ENCODE measurements at regions not wholly inside any gene's neighbourhood (a gene's known extent, or its start where the extent isn't known, plus 50 kb on each side); places are given as distances from the start of the nearest gene placed in this dataset.

GRCh38 chr4:124227981-124228380, 484.6 kb downstream of the ANKRD50 start:
- TF ChIP-seq CTCF (IDR thresholded peaks at IDR 0.05; ENCODE audit: low read depth, low read length) = no peak
- no peak overlapping the region for H3K4me3 ChIP-seq (ENCODE audit: low read depth, low read length)

GRCh38 chr4:124230268-124230667, 482.3 kb downstream of the ANKRD50 start:
- no peak for TF ChIP-seq CTCF (IDR thresholded peaks at IDR 0.05; ENCODE audit: low read depth, low read length)
- H3K4me3 ChIP-seq (ENCODE audit: low read depth, low read length) = no peak overlapping the region

- no peak for TF ChIP-seq CTCF (IDR thresholded peaks at IDR 0.05; ENCODE audit: low read depth, low read length)
- H3K4me3 ChIP-seq (ENCODE audit: low read depth, low read length) = no peak overlapping the region
Observed at GRCh38 chr4:124234771-124235170, 477.8 kb downstream of the ANKRD50 start.

GRCh38 chr4:124243671-124244366, 468.7 kb downstream of the ANKRD50 start:
- no peak overlapping the region for H3K4me3 ChIP-seq (ENCODE audit: low read depth, low read length)
- TF ChIP-seq CTCF (IDR thresholded peaks at IDR 0.05; ENCODE audit: low read depth, low read length) = no peak

- no peak for TF ChIP-seq CTCF (IDR thresholded peaks at IDR 0.05; ENCODE audit: low read depth, low read length)
- H3K4me3 ChIP-seq (ENCODE audit: low read depth, low read length) = no peak overlapping the region
Observed at GRCh38 chr4:124253080-124253479, 459.5 kb downstream of the ANKRD50 start.

GRCh38 chr4:124262211-124263179, 450.0 kb downstream of the ANKRD50 start:
- peak; percentile 86 for TF ChIP-seq CTCF (IDR thresholded peaks at IDR 0.05; ENCODE audit: low read depth, low read length)
- H3K4me3 ChIP-seq (ENCODE audit: low read depth, low read length) = no peak overlapping the region

- no peak for TF ChIP-seq CTCF (IDR thresholded peaks at IDR 0.05; ENCODE audit: low read depth, low read length)
- no peak overlapping the region for H3K4me3 ChIP-seq (ENCODE audit: low read depth, low read length)
Observed at GRCh38 chr4:124265701-124266100, 446.8 kb downstream of the ANKRD50 start.
